ENCODE measurements at regions not wholly inside any gene's neighbourhood (a gene's known extent, or its start where the extent isn't known, plus 50 kb on each side); places are given as distances from the start of the nearest gene placed in this dataset.

- TF ChIP-seq ZNF44 (CRISPR knock-in tag; IDR thresholded peaks at IDR 0.05) (no peak), ZBTB3 (CRISPR knock-in tag; IDR thresholded peaks at IDR 0.05; ENCODE audit: borderline replicate concordance, low read depth) (no peak), ZNF747 (CRISPR knock-in tag; IDR thresholded peaks at IDR 0.05; ENCODE audit: borderline replicate concordance) (no peak), MAFF (IDR thresholded peaks at IDR 0.05; ENCODE audit: low read depth, low read length) (no peak), CREBL2 (CRISPR knock-in tag; IDR thresholded peaks at IDR 0.05; ENCODE audit: borderline replicate concordance) (no peak), TEAD3 (CRISPR knock-in tag; optimal IDR thresholded peaks at IDR 0.05; ENCODE audit: borderline replicate concordance) (no peak), RFXAP (CRISPR knock-in tag; IDR thresholded peaks at IDR 0.05; ENCODE audit: borderline replicate concordance) (no peak), ZIK1 (CRISPR knock-in tag; IDR thresholded peaks at IDR 0.05; ENCODE audit: borderline replicate concordance, low read depth) (no peak), HMG20B (CRISPR knock-in tag; conservative IDR thresholded peaks at IDR 0.05) (no peak)
- DNase-seq (ENCODE audit: low spot score) (no peak), FAIRE-seq (no peak), ATAC-seq (no peak)
- ChIA-PET CTCF (ENCODE audit: low intra/inter-chr PET ratio, low total read pairs) (no interaction called here), POLR2A (no interaction called here)
- H3K4me3 ChIP-seq (replicated peaks in 1 of 3; ENCODE audit: insufficient read depth in 1 of 3, low read depth in 2 of 3, low read length in 3 of 3): no peak overlapping the region
- H3K27me3 ChIP-seq (ENCODE audit: control insufficient read depth in 1 of 2, insufficient read depth in 2 of 2, low read length in 2 of 2): no peaks in the 10 kb centered on the region
- BruUV-seq (replicated peaks): no TSS peak
- in situ Hi-C loops (cut with HindIII; ENCODE audit: extremely low pct_ligation_motif_present, low pct_unique_long_range_greater_than_20kb): no loop called here
- WGBS (ENCODE audit: low lambda C conversion rate): 95% methylated on average over 27 of the region's 29 CpGs
- H2AFZ ChIP-seq (ENCODE audit: low read length): no peak overlapping the region
- no peaks in the 10 kb centered on the region for H3K79me2 ChIP-seq (ENCODE audit: insufficient read depth, low read length)
- intact Hi-C loops (cut with micrococcal nuclease; ENCODE audit: unreplicated experiment): no loop called here
- H3K4me2 ChIP-seq (ENCODE audit: low read depth, low read length): no peak overlapping the region
- H3K36me3 ChIP-seq (replicated peaks in 1 of 2; ENCODE audit: control insufficient read depth in 1 of 2, insufficient read depth in 2 of 2, low read length in 2 of 2): no peaks in the 10 kb centered on the region
- no peaks in the 10 kb centered on the region for H4K20me1 ChIP-seq (ENCODE audit: insufficient read depth, low read length)
- no peak overlapping the region for H3K9ac ChIP-seq (ENCODE audit: insufficient read depth, low read depth, low read length)
- peaks cover 28% of the 10 kb centered on the region for H3K4me1 ChIP-seq (ENCODE audit: insufficient read depth, low read length)
- H3K9me3 ChIP-seq (ENCODE audit: low read length): 0 out of 2 replicates have a peak, but pooled peaks cover 4% of the 10 kb centered on the region
- H3K27ac ChIP-seq (ENCODE audit: extremely low read length, insufficient read depth, low read length): no peak overlapping the region
Measured at GRCh38 chr12:13563743-13564125, 367.2 kb downstream of the EMP1 start.

Data from HepG2 (cell line).